ENCODE measurements at regions not wholly inside any gene's neighbourhood (a gene's known extent, or its start where the extent isn't known, plus 50 kb on each side); places are given as distances from the start of the nearest gene placed in this dataset.
"Not testable (repeated sequence)": the region's sequence is repeated elsewhere in the genome, so short reads cannot be mapped to it uniquely, and the experiment has no call there.

GRCh38 chrX:26580021-26580420 lies 364.1 kb downstream of the MAGEB5 start:
- no peak for DNase-seq

- no peak for DNase-seq
Measured at GRCh38 chrX:26574234-26574633, 358.3 kb downstream of the MAGEB5 start.

GRCh38 chrX:26562156-26562555 lies 346.2 kb downstream of the MAGEB5 start:
- no peak for DNase-seq

- DNase-seq: no peak
Measured at GRCh38 chrX:26559855-26560254, 343.9 kb downstream of the MAGEB5 start.

GRCh38 chrX:26558719-26559386 lies 342.9 kb downstream of the MAGEB5 start:
- DNase-seq: no peak

GRCh38 chrX:26557691-26558321 lies 341.8 kb downstream of the MAGEB5 start:
- no peak for DNase-seq

- DNase-seq: not testable (repeated sequence)
Measured at GRCh38 chrX:26525768-26526167, 309.8 kb downstream of the MAGEB5 start.

- DNase-seq: no peak
Measured at GRCh38 chrX:26522501-26522900, 306.5 kb downstream of the MAGEB5 start.

- no peak for DNase-seq
Measured at GRCh38 chrX:26511589-26512363, 295.8 kb downstream of the MAGEB5 start.

GRCh38 chrX:26470941-26471340 lies 255.0 kb downstream of the MAGEB5 start:
- no peak for DNase-seq

GRCh38 chrX:26466387-26466786 lies 250.4 kb downstream of the MAGEB5 start:
- DNase-seq: no peak

- DNase-seq: no peak
Measured at GRCh38 chrX:26445288-26445687, 229.3 kb downstream of the MAGEB5 start.

GRCh38 chrX:26444417-26444816 lies 228.4 kb downstream of the MAGEB5 start:
- DNase-seq: not testable (repeated sequence)

GRCh38 chrX:26442340-26442739 lies 226.4 kb downstream of the MAGEB5 start:
- no peak for DNase-seq

GRCh38 chrX:26414534-26414933 lies 198.6 kb downstream of the MAGEB5 start:
- DNase-seq: no peak

GRCh38 chrX:26411045-26411444 lies 195.1 kb downstream of the MAGEB5 start:
- no peak for DNase-seq

- no peak for DNase-seq
Measured at GRCh38 chrX:26409636-26410035, 193.7 kb downstream of the MAGEB5 start.

- no peak for DNase-seq
Measured at GRCh38 chrX:26387906-26388305, 171.9 kb downstream of the MAGEB5 start.

- no peak for DNase-seq
Measured at GRCh38 chrX:26376037-26376708, 160.2 kb downstream of the MAGEB5 start.

GRCh38 chrX:26375346-26375745 lies 159.4 kb downstream of the MAGEB5 start:
- DNase-seq: no peak

GRCh38 chrX:26373829-26374228 lies 157.9 kb downstream of the MAGEB5 start:
- DNase-seq: no peak

- no peak for DNase-seq
Measured at GRCh38 chrX:26352891-26353430, 137.0 kb downstream of the MAGEB5 start.

GRCh38 chrX:26347171-26347570 lies 131.2 kb downstream of the MAGEB5 start:
- DNase-seq: no peak

Measured in NCI-H2107 (cell line).